ENCODE measurements at regions not wholly inside any gene's neighbourhood (a gene's known extent, or its start where the extent isn't known, plus 50 kb on each side); places are given as distances from the start of the nearest gene placed in this dataset.

DNA sequence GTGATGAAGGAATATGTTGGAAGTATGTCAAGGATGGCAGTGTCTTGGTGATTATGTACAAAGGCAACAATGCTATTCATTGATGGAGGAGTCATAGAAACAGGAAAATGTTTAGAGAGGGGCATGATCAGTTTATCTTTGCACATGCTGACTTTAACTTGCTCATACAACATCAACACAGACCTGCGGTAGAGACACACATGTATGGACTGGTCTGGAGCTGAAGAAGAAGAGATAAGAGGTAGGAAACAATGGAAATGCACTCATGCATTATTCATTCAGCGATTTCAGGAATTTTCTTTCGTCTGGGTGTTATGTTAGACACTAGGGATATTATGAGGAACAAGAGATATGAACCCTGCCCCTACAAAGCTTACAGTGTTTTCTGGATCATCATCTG, 1252.3 kb upstream of the TENM3 start:
- H3K27ac ChIP-seq (ENCODE audit: low read length), result no peak overlapping the region
- Mint-ChIP-seq H3K9me3 (peaks cover 3 to 7% (median 4%) of the 10 kb centered on the region in 3 donors), H3K27ac (no peak overlapping the region), H3K4me1 (no peaks in the 10 kb centered on the region), H3K36me3 (no peaks in the 10 kb centered on the region), H3K27me3 (no peaks in the 10 kb centered on the region), H3K4me3 (no peak overlapping the region)
- H3K9me3 ChIP-seq, result no peaks in the 10 kb centered on the region
- no peaks in the 10 kb centered on the region for H3K27me3 ChIP-seq (replicated peaks in 1 of 2; ENCODE audit: control insufficient read depth in 2 of 2, extremely low read depth in 1 of 2, insufficient read depth in 2 of 2, low read length in 1 of 2)
- no CpG with 5 or more reads among the region's 3 CpGs for WGBS (ENCODE audit: insufficient coverage)
- ChIA-PET POLR2A (no interaction called here), CTCF (no interaction called here)
- no peak overlapping the region for H3K4me3 ChIP-seq (ENCODE audit: control insufficient read depth in 1 of 2, extremely low read depth in 1 of 2, low read length in 1 of 2)
- DNase-seq (no peak), ATAC-seq (replicated peaks in 1 of 4) (no peak)
- H3K4me1 ChIP-seq (ENCODE audit: control insufficient read depth in 1 of 2, extremely low read depth in 1 of 2, insufficient read depth in 2 of 2, low read length in 2 of 2), result no peaks in the 10 kb centered on the region
- no peaks in the 10 kb centered on the region for H3K36me3 ChIP-seq (ENCODE audit: control insufficient read depth in 2 of 2, extremely low read depth in 1 of 2, insufficient read depth in 1 of 2, low read length in 1 of 2)

DNA sequence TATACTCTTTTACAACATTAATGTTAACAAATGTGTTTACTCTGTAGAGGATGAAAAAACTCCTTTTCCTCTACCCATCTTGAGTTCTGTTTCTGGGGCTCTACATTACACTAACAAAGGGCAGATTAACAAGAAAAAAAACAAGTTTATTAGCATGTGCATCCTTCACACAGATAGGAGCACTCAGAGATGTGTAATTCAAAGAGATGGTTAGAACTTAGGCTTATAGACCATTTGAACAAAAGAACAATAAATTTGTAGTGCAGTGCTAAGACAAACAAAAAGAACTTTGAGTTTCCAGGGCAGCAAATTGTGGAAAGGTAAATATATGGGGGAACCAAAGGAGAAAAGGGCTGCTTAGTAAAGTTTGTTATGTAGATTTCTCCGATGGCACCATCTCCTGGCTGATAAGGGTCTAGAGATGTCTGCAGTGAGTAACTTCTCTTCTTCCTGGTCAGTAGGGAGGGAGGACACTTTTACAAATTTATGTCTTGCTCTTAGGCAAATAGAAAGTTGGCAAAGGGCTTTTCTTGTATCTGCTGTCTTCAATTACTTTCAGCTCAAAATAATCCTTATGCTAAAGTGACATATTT, 1249.9 kb upstream of the TENM3 start:
- H3K9me3 Mint-ChIP-seq, result peaks cover 4 to 10% (median 5%) of the 10 kb centered on the region in 3 donors
- no peaks in the 10 kb centered on the region for H3K4me1 Mint-ChIP-seq
- ATAC-seq (replicated peaks in 1 of 4), result no peak
- no peak overlapping the region for H3K4me3 Mint-ChIP-seq
- no CpG with 5 or more reads among the region's 1 CpG for WGBS (ENCODE audit: insufficient coverage)
- Histone ChIP-seq H3K9me3 (no peaks in the 10 kb centered on the region), H3K27ac (ENCODE audit: low read length) (no peak overlapping the region), H3K4me3 (ENCODE audit: control insufficient read depth in 1 of 2, extremely low read depth in 1 of 2, low read length in 1 of 2) (no peak overlapping the region), H3K4me1 (ENCODE audit: control insufficient read depth in 1 of 2, extremely low read depth in 1 of 2, insufficient read depth in 2 of 2, low read length in 2 of 2) (no peaks in the 10 kb centered on the region), H3K27me3 (replicated peaks in 1 of 2; ENCODE audit: control insufficient read depth in 2 of 2, extremely low read depth in 1 of 2, insufficient read depth in 2 of 2, low read length in 1 of 2) (no peaks in the 10 kb centered on the region), H3K36me3 (ENCODE audit: control insufficient read depth in 2 of 2, extremely low read depth in 1 of 2, insufficient read depth in 1 of 2, low read length in 1 of 2) (no peaks in the 10 kb centered on the region)
- CTCF ChIA-PET, result no interaction called here
- H3K27ac Mint-ChIP-seq, result no peak overlapping the region
- no peaks in the 10 kb centered on the region for H3K36me3 Mint-ChIP-seq
- DNase-seq, result no peak
- POLR2A ChIA-PET, result no interaction called here
- no peaks in the 10 kb centered on the region for H3K27me3 Mint-ChIP-seq

DNA sequence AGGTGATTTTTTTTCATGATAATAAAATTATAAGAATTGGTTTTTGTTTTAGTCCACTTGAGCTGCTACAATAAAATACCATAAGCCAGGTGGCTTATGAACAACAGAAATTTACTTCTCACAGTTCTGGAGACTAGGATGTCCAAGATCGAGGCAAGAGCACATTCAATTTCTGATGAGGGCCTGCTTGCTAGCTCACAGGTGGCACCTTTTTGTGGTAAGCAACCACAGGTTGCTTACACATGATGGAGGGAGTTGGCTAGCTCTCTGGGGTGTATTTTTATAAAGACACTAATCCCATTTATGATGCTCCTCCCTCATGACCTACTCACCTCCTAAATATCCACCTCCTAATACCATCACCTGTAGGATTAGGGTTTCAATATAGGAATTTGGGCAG, 1248.5 kb upstream of the TENM3 start:
- no peak overlapping the region for H3K4me3 Mint-ChIP-seq
- Histone ChIP-seq H3K27me3 (replicated peaks in 1 of 2; ENCODE audit: control insufficient read depth in 2 of 2, extremely low read depth in 1 of 2, insufficient read depth in 2 of 2, low read length in 1 of 2) (no peaks in the 10 kb centered on the region), H3K36me3 (ENCODE audit: control insufficient read depth in 2 of 2, extremely low read depth in 1 of 2, insufficient read depth in 1 of 2, low read length in 1 of 2) (no peaks in the 10 kb centered on the region), H3K9me3 (no peaks in the 10 kb centered on the region), H3K4me3 (ENCODE audit: control insufficient read depth in 1 of 2, extremely low read depth in 1 of 2, low read length in 1 of 2) (no peak overlapping the region), H3K4me1 (ENCODE audit: control insufficient read depth in 1 of 2, extremely low read depth in 1 of 2, insufficient read depth in 2 of 2, low read length in 2 of 2) (no peaks in the 10 kb centered on the region), H3K27ac (ENCODE audit: low read length) (no peak overlapping the region)
- no peaks in the 10 kb centered on the region for H3K4me1 Mint-ChIP-seq
- H3K9me3 Mint-ChIP-seq, result peaks cover 4 to 15% (median 7%) of the 10 kb centered on the region in 3 donors
- H3K36me3 Mint-ChIP-seq, result no peaks in the 10 kb centered on the region
- ChIA-PET POLR2A (no interaction called here), CTCF (no interaction called here)
- 80% methylated on average over 1 of the region's 1 CpG for WGBS (ENCODE audit: insufficient coverage)
- no peak for DNase-seq
- H3K27ac Mint-ChIP-seq, result no peak overlapping the region
- no peaks in the 10 kb centered on the region for H3K27me3 Mint-ChIP-seq
- ATAC-seq (replicated peaks in 1 of 4), result no peak

DNA sequence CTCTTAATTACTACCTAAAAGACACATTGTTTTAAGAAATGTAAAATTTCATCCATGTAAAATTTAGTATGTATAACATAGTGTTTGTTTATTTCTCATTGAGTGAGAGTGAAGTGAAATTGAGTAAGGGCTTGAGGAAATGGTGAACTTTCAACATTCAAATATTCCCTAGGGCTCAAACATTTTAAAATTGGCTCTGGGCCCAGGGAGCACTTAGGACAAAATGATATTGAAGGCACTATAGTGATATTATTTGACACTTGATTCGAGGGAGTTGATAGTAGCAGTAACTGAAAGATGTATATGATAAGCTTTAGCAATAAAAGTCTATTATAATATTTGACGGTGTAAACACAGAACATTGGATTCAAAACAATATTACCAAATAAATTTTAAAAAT, 1244.0 kb upstream of the TENM3 start:
- Mint-ChIP-seq H3K36me3 (no peaks in the 10 kb centered on the region), H3K9me3 (peaks cover 9 to 25% (median 11%) of the 10 kb centered on the region in 3 donors), H3K27me3 (no peaks in the 10 kb centered on the region), H3K4me3 (no peak overlapping the region), H3K4me1 (no peaks in the 10 kb centered on the region), H3K27ac (no peak overlapping the region)
- Histone ChIP-seq H3K36me3 (ENCODE audit: control insufficient read depth in 2 of 2, extremely low read depth in 1 of 2, insufficient read depth in 1 of 2, low read length in 1 of 2) (no peaks in the 10 kb centered on the region), H3K27ac (ENCODE audit: low read length) (no peak overlapping the region), H3K27me3 (replicated peaks in 1 of 2; ENCODE audit: control insufficient read depth in 2 of 2, extremely low read depth in 1 of 2, insufficient read depth in 2 of 2, low read length in 1 of 2) (no peaks in the 10 kb centered on the region), H3K9me3 (no peaks in the 10 kb centered on the region), H3K4me1 (ENCODE audit: control insufficient read depth in 1 of 2, extremely low read depth in 1 of 2, insufficient read depth in 2 of 2, low read length in 2 of 2) (no peaks in the 10 kb centered on the region), H3K4me3 (ENCODE audit: control insufficient read depth in 1 of 2, extremely low read depth in 1 of 2, low read length in 1 of 2) (no peak overlapping the region)
- DNase-seq, result no peak
- CTCF ChIA-PET, result no interaction called here
- POLR2A ChIA-PET, result no interaction called here
- ATAC-seq (replicated peaks in 1 of 4), result no peak
- no CpG with 5 or more reads among the region's 2 CpGs for WGBS (ENCODE audit: insufficient coverage)

DNA sequence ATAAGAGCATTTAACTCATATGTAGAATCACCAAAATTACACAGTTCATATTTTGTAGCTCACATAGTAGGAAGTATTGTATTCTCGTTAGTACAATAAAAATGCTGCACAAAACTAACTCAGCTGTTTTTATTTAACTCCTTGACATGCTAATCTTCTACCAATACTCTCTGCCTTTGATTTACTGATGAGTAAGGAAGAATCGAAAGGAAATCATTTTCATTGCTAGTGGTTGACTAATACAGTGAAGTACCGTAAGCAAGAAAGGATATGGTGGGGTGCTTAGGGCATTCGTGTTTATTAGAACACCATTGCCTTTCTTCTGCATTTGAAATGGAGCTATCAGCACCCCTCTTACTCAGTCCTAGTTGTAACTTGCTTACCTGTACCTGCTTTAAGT, 1239.1 kb upstream of the TENM3 start:
- Mint-ChIP-seq H3K4me1 (no peaks in the 10 kb centered on the region), H3K9me3 (peaks cover 8 to 24% (median 13%) of the 10 kb centered on the region in 3 donors), H3K27ac (no peak overlapping the region), H3K36me3 (no peaks in the 10 kb centered on the region), H3K27me3 (no peaks in the 10 kb centered on the region), H3K4me3 (no peak overlapping the region)
- ChIA-PET POLR2A (no interaction called here), CTCF (interaction anchor here in 1 of 2 donors (0.5 kb wide), 1 partner anchor 339 kb away, joined by 5 read pairs; no protein-coding TSS in a partner anchor)
- ATAC-seq (replicated peaks in 1 of 4), result no peak
- no peak overlapping the region for H3K27ac ChIP-seq (ENCODE audit: low read length)
- H3K36me3 ChIP-seq (ENCODE audit: control insufficient read depth in 2 of 2, extremely low read depth in 1 of 2, insufficient read depth in 1 of 2, low read length in 1 of 2), result no peaks in the 10 kb centered on the region
- no peaks in the 10 kb centered on the region for H3K4me1 ChIP-seq (ENCODE audit: control insufficient read depth in 1 of 2, extremely low read depth in 1 of 2, insufficient read depth in 2 of 2, low read length in 2 of 2)
- DNase-seq, result no peak
- no peak overlapping the region for H3K4me3 ChIP-seq (ENCODE audit: control insufficient read depth in 1 of 2, extremely low read depth in 1 of 2, low read length in 1 of 2)
- no peaks in the 10 kb centered on the region for H3K9me3 ChIP-seq
- H3K27me3 ChIP-seq (replicated peaks in 1 of 2; ENCODE audit: control insufficient read depth in 2 of 2, extremely low read depth in 1 of 2, insufficient read depth in 2 of 2, low read length in 1 of 2), result no peaks in the 10 kb centered on the region
- no CpG with 5 or more reads among the region's 4 CpGs for WGBS (ENCODE audit: insufficient coverage)

DNA sequence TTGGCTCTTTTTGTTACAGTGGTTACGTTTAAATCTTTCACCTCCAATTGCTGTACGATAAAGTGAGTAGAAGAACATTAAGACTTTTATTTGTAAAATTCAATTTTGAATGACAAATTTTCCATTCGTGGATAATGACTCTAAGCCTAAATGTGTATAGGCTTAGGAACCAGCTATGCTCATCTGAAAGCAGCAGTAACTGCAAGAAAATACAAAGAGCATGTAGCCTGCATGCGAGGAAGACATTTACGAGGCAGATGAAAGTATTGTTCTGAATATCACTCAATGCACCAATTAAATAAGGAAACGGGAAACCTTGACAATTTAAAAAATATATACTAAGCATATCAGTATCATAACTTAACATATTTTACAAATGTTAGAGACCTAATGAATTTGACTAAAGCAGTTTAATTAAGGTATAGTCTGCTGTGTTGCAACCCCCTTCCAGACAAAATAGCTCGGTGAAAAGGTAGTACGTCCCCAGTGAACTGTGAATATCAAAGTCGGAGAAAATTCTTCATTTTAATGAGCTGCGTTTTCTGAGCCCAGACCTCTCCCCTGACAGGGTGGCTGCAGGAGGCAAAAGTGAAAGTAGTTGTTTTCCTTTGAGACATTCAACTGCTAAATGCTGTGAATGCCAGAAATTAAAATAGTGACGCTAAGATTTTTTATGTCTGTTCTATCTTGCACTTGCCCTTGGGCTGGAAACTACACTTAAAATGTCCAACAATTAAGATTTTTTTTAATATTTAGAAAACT, 1236.5 kb upstream of the TENM3 start:
- ChIA-PET CTCF (no interaction called here), POLR2A (interaction anchor here in 1 of 2 donors (0.8 kb wide), 1 partner anchor 9 kb away, joined by 4 read pairs; no protein-coding TSS in a partner anchor)
- H3K36me3 Mint-ChIP-seq, result no peaks in the 10 kb centered on the region
- no peaks in the 10 kb centered on the region for H3K4me1 Mint-ChIP-seq
- H3K27me3 ChIP-seq (replicated peaks in 1 of 2; ENCODE audit: control insufficient read depth in 2 of 2, extremely low read depth in 1 of 2, insufficient read depth in 2 of 2, low read length in 1 of 2), result no peaks in the 10 kb centered on the region
- peaks cover 10 to 17% (median 11%) of the 10 kb centered on the region in 3 donors for H3K9me3 Mint-ChIP-seq
- 67% methylated on average over 3 of the region's 11 CpGs for WGBS (ENCODE audit: insufficient coverage)
- H3K27ac Mint-ChIP-seq, result no peak overlapping the region
- DNase-seq, result no peak
- H3K4me3 ChIP-seq (ENCODE audit: control insufficient read depth in 1 of 2, extremely low read depth in 1 of 2, low read length in 1 of 2), result no peak overlapping the region
- ATAC-seq (replicated peaks in 1 of 4), result no peak
- no peaks in the 10 kb centered on the region for H3K4me1 ChIP-seq (ENCODE audit: control insufficient read depth in 1 of 2, extremely low read depth in 1 of 2, insufficient read depth in 2 of 2, low read length in 2 of 2)
- no peaks in the 10 kb centered on the region for H3K9me3 ChIP-seq
- H3K36me3 ChIP-seq (ENCODE audit: control insufficient read depth in 2 of 2, extremely low read depth in 1 of 2, insufficient read depth in 1 of 2, low read length in 1 of 2), result no peaks in the 10 kb centered on the region
- no peak overlapping the region for H3K4me3 Mint-ChIP-seq
- no peak overlapping the region for H3K27ac ChIP-seq (ENCODE audit: low read length)
- H3K27me3 Mint-ChIP-seq, result no peaks in the 10 kb centered on the region
